ENCODE measurements at regions not wholly inside any gene's neighbourhood (a gene's known extent, or its start where the extent isn't known, plus 50 kb on each side); places are given as distances from the start of the nearest gene placed in this dataset.

GRCh38 chr9:7862170-7862569 lies 62.6 kb upstream of the DMAC1 start:
- Histone ChIP-seq H3K9ac (ENCODE audit: insufficient read depth, low read length) (no peak overlapping the region), H3K4me1 (ENCODE audit: control insufficient read depth, extremely low read depth, insufficient read depth, low read length) (no peaks in the 10 kb centered on the region), H3K36me3 (ENCODE audit: control insufficient read depth, insufficient read depth, low read length) (no peaks in the 10 kb centered on the region), H3K4me2 (ENCODE audit: extremely low read depth, insufficient read depth, low read length) (no peak overlapping the region), H4K20me1 (ENCODE audit: control insufficient read depth, extremely low read depth, insufficient read depth, low read length) (no peaks in the 10 kb centered on the region), H3K27me3 (ENCODE audit: control insufficient read depth, insufficient read depth, low read length) (no peaks in the 10 kb centered on the region), H3K27ac (ENCODE audit: insufficient read depth, low read length) (no peak overlapping the region), H3K4me3 (replicated peaks in 1 of 4; ENCODE audit: control extremely low read depth in 1 of 4, insufficient read depth in 1 of 4, low read depth in 3 of 4, low read length in 4 of 4) (no peak overlapping the region), H2AFZ (ENCODE audit: low read length) (no peak overlapping the region), H3K79me2 (ENCODE audit: control insufficient read depth, insufficient read depth, low read length) (no peaks in the 10 kb centered on the region), H3K9me3 (ENCODE audit: control insufficient read depth, insufficient read depth, low read depth, low read length) (no peaks in the 10 kb centered on the region)
- no peak for DNase-seq (ENCODE audit: low read depth in 2 of 2)
- no peak for TF ChIP-seq EZH2 (IDR thresholded peaks at IDR 0.05; ENCODE audit: low read length, missing control alignments)
- no peak for TF ChIP-seq CTCF (conservative IDR thresholded peaks at IDR 0.05 in 1 of 2, IDR thresholded peaks at IDR 0.05 in 1 of 2; ENCODE audit: low read depth in 1 of 2, low read length in 2 of 2)

DNA sequence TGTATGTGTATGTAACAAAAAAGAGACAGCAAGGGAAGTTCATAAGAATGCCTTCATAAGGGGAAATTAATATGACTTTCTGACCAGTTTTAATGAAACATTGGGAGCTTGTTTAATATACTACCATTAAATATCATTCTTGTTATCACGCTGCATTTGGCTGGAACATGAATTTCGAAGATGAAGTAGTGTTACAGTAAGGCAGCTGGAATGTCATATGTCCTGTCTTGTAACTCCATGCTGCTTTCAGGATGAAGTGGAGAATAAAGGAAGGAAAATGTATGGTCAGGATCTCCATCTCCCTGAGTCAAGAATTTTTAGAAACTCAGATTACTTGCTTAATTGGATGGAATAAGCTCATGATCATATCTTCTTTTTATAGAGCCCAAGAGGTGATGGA lies 61.5 kb upstream of the DMAC1 start:
- no peaks in the 10 kb centered on the region for H3K79me2 ChIP-seq (ENCODE audit: control insufficient read depth, insufficient read depth, low read length)
- no peak for DNase-seq (ENCODE audit: low read depth in 2 of 2)
- no peak overlapping the region for H2AFZ ChIP-seq (ENCODE audit: low read length)
- no peak overlapping the region for H3K9ac ChIP-seq (ENCODE audit: insufficient read depth, low read length)
- no peaks in the 10 kb centered on the region for H4K20me1 ChIP-seq (ENCODE audit: control insufficient read depth, extremely low read depth, insufficient read depth, low read length)
- no peak overlapping the region for H3K4me3 ChIP-seq (replicated peaks in 1 of 4; ENCODE audit: control extremely low read depth in 1 of 4, insufficient read depth in 1 of 4, low read depth in 3 of 4, low read length in 4 of 4)
- no peak overlapping the region for H3K27ac ChIP-seq (ENCODE audit: insufficient read depth, low read length)
- H3K4me2 ChIP-seq (ENCODE audit: extremely low read depth, insufficient read depth, low read length) = no peak overlapping the region
- no peaks in the 10 kb centered on the region for H3K9me3 ChIP-seq (ENCODE audit: control insufficient read depth, insufficient read depth, low read depth, low read length)
- H3K27me3 ChIP-seq (ENCODE audit: control insufficient read depth, insufficient read depth, low read length) = no peaks in the 10 kb centered on the region
- TF ChIP-seq CTCF (conservative IDR thresholded peaks at IDR 0.05 in 1 of 2, IDR thresholded peaks at IDR 0.05 in 1 of 2; ENCODE audit: low read depth in 1 of 2, low read length in 2 of 2) (no peak), EZH2 (IDR thresholded peaks at IDR 0.05; ENCODE audit: low read length, missing control alignments) (no peak)
- no peaks in the 10 kb centered on the region for H3K36me3 ChIP-seq (ENCODE audit: control insufficient read depth, insufficient read depth, low read length)
- no peaks in the 10 kb centered on the region for H3K4me1 ChIP-seq (ENCODE audit: control insufficient read depth, extremely low read depth, insufficient read depth, low read length)

- TF ChIP-seq EZH2 (IDR thresholded peaks at IDR 0.05; ENCODE audit: low read length, missing control alignments) (no peak), CTCF (conservative IDR thresholded peaks at IDR 0.05 in 1 of 2, IDR thresholded peaks at IDR 0.05 in 1 of 2; ENCODE audit: low read depth in 1 of 2, low read length in 2 of 2) (no peak)
- H3K27ac ChIP-seq (ENCODE audit: insufficient read depth, low read length) = no peak overlapping the region
- H3K4me1 ChIP-seq (ENCODE audit: control insufficient read depth, extremely low read depth, insufficient read depth, low read length) = no peaks in the 10 kb centered on the region
- no peak overlapping the region for H3K4me3 ChIP-seq (replicated peaks in 1 of 4; ENCODE audit: control extremely low read depth in 1 of 4, insufficient read depth in 1 of 4, low read depth in 3 of 4, low read length in 4 of 4)
- H2AFZ ChIP-seq (ENCODE audit: low read length) = no peak overlapping the region
- H3K9ac ChIP-seq (ENCODE audit: insufficient read depth, low read length) = no peak overlapping the region
- no peaks in the 10 kb centered on the region for H3K27me3 ChIP-seq (ENCODE audit: control insufficient read depth, insufficient read depth, low read length)
- no peaks in the 10 kb centered on the region for H3K36me3 ChIP-seq (ENCODE audit: control insufficient read depth, insufficient read depth, low read length)
- H4K20me1 ChIP-seq (ENCODE audit: control insufficient read depth, extremely low read depth, insufficient read depth, low read length) = no peaks in the 10 kb centered on the region
- no peak for DNase-seq (ENCODE audit: low read depth in 2 of 2)
- no peaks in the 10 kb centered on the region for H3K9me3 ChIP-seq (ENCODE audit: control insufficient read depth, insufficient read depth, low read depth, low read length)
- H3K4me2 ChIP-seq (ENCODE audit: extremely low read depth, insufficient read depth, low read length) = no peak overlapping the region
- H3K79me2 ChIP-seq (ENCODE audit: control insufficient read depth, insufficient read depth, low read length) = no peaks in the 10 kb centered on the region
These were observed 60.7 kb upstream of the DMAC1 start for GRCh38 chr9:7860335-7860709.
